Activated naive CD4-positive, alpha-beta T cell (primary cell): ENCODE measurements at regions not wholly inside any gene's neighbourhood (a gene's known extent, or its start where the extent isn't known, plus 50 kb on each side); places are given as distances from the start of the nearest gene placed in this dataset.
"Not testable (repeated sequence)": the region's sequence is repeated elsewhere in the genome, so short reads cannot be mapped to it uniquely, and the experiment has no call there.

Experiments used
- DNase-seq, 4 experiments: peaks; one replicate each; lab custom pipeline; 2025; lab: John Stamatoyannopoulos, UW

DNA sequence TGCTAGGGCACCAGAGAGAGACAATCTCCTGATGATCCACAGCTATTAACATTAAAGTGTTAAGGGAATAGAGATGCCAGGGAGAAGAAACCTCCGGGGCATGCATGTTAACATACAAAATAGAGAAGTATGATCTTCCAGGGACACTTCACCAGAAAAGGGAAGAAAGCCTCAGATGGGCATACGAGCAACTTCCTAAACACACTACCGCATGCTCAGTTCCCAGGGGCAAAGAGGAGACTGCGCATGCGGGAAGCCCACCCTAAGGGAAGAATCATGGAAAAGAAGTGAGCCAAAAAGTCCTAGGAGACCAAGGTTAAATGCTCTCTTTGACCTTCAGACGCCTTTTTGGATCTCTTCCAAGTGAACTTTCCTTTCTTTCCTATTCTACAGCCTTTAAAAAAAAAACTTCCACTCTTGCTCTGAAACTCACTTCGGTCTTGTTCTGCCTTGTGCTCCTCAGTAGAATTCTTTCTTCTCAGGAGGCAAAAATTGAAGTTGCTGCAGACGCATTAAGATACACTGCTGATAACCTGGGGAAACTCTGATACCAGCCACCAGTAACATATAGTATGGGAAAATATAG is 1211.3 kb downstream of the REEP3 start:
- DNase-seq: no peak

DNA sequence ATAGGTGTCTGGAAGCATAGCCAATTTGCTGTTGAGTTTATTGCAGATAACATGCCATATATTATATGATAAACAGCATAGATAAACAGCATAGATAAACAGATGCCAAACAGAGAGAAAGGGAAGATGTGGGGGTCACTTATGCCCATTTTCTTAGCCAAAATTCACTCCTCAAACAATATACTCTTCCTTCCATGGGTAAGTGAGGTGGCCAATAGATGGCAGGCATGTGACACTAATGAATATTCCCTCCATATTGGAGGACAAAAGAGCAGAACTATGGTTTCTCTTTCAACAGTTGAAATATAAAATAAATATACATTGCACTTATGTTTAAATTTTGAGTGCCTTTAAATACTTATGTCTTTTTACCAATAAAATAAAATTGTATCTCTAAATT is 1212.8 kb downstream of the REEP3 start:
- no peak for DNase-seq

- DNase-seq: no peak
Observed at GRCh38 chr10:64738462-64738861, 1217.3 kb downstream of the REEP3 start.

GRCh38 chr10:64745565-64745964 is 1224.4 kb downstream of the REEP3 start:
- no peak for DNase-seq

DNA sequence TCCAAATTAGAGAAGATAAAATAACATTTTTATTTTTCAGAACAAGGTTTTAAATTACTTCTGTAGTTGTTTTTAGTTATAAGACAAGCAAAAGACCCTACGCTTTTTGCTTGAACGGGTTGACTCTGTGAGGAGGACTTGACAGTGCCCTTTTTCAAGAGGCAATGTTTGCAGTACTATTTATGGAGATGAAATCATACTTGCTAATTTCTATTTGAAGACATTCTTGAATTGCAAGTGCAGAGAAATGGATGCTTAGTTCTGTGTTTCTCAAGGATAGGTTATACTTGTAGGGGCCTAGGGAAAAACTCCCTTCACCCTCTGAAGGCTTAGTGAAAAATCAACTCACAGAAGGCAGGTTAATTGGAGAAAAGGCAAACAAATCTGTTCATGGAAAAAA is 1229.5 kb downstream of the REEP3 start:
- DNase-seq: no peak

DNA sequence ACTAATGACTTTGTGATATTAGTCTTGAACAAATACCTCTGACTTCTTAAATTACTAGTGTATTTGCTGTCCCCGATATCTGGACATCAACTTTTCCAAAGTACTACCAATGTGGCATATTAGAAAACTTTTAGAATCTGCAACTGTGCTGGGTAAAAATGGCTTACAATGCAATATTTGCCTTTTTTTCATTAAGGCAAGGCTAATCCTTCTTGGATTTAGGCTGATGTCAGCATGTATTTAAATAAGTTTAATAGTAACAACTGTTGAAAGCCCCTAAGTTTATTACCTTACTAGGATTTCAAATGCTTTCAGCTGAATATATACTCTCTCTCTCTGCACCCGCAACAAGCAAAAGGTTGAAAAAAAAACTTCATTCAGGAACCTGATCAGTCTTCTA is 1232.3 kb downstream of the REEP3 start:
- no peak for DNase-seq

DNA sequence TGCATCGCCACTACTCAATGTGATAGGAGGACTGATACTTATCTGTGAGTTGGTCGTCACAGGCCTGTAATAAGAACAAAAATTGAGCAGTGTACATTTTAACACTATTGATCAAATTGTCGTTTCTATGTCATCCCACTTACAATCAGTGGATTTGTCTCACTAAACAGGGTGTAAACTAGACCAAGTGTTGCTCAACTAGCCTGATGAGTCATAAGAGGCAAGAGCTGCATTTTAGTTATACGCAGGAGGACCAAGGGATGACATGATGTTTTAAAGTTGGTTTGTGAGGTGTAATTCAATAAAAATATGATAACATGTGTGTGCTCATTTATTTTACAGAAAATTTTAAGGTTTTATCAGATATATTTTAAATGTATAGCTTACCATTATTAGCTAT is 1239.2 kb downstream of the REEP3 start:
- no peak for DNase-seq

DNA sequence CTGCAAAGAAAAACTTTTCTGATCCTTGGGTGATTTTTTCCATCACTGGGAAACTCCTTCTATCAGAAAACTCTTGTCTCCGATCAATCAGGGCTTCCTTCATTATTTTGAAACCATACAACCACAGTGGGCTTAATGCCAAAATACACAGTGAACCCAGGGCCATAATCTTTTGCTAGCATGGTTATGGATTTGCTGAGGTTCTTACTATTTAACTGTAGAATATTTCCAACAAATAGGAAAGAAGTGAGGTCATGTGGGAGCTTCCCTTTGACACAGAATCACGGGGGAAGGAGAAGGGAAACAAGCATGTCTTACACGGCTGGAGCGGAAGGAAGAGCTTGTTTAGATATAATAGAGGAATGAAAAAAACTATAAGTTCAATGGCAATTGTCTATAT is 1241.7 kb downstream of the REEP3 start:
- no peak for DNase-seq

DNA sequence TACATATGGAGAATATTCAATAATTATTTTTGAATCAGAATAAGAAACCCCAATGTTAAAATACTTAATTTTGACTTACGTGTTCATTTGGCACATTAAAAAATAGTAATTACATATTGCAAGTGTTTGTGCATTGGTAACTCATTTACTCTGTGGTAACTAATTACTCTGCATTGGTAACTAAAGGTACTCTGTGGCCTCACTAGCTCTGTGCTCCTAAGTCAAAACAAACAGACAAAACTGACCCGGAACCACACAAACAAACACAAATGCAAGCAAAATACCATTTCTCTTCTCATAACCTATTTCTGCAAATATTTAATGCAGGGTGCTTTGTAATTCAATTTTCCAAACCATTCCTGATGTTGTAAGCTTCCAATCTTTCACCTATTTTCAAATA is 1244.3 kb downstream of the REEP3 start:
- DNase-seq: no peak

DNA sequence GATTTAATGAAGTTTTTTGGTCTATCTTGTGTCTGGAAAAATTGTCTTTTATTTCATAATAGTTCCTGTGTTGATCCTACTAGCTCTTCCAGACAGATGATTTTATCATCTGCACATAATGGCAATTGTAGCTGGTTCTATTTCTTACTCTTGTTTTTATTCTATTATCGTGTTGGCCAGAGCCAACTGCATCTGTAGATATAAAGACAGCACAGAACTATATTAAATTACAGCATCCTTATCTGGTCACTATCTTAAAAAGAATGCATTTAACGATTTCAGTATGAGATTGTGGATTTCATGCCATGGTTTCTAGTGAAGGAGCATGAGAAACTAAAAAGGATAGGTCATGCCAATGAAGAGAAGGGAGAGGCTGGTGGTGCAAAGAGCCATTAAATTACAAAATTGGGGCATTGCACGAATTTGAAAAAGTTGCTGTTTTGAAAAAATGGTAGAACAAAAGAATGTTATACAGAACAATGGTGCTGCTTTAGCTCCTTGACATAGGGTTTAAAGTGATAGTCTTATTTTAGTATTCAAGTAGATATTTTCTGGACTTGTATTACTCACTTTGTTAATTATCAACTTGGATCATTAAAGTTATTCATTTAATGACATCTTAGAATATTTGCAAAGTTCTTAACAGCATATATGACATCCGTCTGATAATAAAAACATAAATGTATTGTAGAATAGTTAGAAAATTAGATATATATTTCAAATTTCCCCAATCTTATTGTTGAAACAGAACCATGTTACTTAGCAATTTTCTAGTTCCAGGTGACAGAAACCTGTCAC is 1250.3 kb downstream of the REEP3 start:
- DNase-seq: no peak

DNA sequence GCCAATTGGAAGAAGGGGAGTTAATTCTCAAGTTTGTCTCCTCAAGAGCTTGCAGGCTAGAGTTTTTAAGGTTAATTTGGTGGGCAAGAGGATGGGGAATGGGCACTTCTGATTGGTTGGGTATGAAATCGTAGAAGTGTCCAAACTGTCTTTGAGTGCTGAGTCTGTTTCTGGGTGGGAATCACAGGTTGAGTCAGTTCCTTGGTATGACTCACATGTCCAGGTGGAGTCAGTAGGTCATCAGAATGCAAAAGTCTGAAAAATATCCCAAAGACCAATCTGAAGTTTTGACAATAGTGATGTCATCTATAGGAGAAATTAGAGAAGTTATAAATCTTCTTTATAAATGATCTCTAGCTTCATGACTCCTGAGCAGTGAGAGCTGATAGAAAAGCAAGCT is 1252.2 kb downstream of the REEP3 start:
- DNase-seq: no peak

DNA sequence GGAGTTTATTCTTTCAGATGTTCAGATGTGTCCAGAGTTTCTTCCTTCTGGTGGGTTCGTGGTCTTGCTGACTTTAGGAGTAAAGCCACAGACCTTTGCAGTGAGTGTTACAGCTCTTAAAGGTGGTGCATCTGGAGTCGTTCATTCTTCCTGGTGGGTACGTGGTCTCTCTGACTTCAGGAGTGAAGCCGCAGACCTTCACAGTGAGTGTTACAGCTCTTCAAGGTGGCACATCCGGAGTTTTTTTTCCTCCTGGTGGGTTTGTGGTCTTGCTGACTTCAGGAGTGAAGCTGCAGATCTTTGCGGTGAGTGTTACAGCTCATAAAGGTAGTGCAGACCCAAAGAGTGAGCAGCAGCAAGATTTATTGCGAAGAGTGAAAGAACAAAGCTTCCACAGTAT is 1263.2 kb downstream of the REEP3 start:
- not testable (repeated sequence) for DNase-seq

- DNase-seq: no peak
Observed at GRCh38 chr10:64785816-64786215, 1264.6 kb downstream of the REEP3 start.

DNA sequence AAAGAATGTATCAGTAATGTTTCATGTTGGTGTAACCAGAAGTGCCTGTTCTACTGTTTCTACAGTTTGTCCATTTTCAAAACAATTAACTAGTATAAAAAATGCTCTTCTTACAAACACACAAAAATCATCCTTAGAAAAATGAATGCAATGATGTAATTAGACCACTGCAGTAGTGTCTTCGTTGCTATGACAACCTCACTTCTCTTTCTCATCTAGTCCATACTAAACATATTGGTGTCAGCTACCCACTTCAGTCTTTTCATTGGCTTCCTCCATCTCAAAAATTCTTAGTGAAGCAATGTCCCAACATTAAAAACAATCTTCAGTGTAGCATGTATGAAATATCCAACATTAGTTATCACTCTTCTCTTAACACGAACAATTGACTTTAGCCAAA is 1265.8 kb downstream of the REEP3 start:
- DNase-seq: no peak

DNA sequence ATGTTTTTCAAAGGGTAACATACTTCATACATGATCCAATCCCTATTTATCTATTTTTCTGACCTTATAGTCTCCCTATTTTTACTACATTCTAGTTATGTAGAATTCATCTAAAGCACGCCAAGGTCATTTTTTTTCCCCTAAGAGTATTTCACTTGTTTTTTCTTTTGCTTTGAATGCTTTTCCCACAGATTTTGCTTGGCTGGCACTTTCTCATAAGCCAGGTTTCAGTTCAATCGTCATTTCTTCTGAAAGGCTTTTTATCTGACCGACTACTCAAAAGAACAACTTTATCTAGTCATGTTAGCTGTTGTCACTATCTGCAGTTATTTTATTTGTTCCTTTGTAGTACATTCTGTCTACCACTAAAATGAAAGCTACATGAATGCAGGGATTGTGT is 1274.6 kb downstream of the REEP3 start:
- DNase-seq: no peak

- no peak for DNase-seq
Observed at GRCh38 chr10:64798297-64798696, 1277.1 kb downstream of the REEP3 start.

GRCh38 chr10:64808233-64808632 is 1287.0 kb downstream of the REEP3 start:
- not testable (repeated sequence) for DNase-seq

DNA sequence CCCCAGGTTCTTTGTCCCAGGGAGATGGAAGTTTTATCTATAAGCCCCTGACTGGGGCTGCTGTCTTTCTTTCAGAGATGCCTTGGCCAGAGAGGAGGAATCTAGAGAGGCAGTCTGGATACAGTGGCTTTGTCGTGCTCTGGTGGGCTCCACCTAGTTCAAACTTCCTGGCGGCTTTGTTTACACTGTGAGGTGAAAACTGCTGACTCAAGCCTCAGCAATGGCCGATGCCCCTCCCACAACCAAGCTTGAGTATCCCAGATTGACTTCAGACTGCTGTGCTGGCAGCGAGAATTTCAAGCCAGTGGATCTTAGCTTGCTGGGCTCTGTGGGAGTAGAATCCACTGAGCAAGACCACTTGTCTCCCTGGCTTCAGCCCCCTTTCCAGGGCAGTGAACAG is 1288.8 kb downstream of the REEP3 start:
- DNase-seq: not testable (repeated sequence)

DNA sequence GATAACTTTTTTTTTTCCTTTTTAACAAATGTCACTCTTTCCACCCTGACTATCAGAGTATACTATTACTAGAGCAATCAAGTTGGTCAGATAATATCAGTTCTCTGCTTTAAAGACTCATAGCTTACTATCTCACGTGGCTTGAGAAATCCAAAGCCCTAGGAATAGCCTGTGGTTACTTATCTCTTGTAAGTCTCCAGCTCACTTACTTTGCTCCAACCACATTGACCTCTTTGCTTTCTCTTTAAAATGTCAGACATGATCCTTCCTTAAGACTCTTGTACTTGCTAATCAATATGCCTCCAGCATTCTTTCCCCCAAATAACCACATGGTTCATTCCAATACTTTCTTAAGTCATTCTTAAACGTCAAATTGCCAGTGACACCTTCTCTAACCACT is 1292.2 kb downstream of the REEP3 start:
- DNase-seq: no peak

DNA sequence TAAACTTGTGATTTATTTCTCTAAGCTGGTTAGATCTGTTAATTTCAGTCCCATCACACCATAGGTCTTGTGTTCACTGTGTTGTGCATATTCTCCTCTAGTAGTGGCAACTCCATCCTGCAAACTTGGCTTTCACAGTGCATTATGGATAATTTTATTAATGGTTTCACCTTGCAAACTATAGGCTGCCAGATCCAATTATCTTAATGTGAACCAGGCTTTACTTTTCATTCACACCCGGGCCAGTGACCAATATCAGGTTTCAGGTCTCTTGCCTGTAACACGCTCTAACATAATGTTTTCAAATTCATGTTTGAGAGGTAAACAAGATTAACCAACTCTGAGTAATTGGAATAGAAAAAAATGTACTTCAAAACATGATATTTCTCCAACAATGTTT is 1293.0 kb downstream of the REEP3 start:
- no peak for DNase-seq

- no peak for DNase-seq
Observed at GRCh38 chr10:64829888-64830412, 1308.7 kb downstream of the REEP3 start.

- no peak for DNase-seq
Observed at GRCh38 chr10:64830869-64831268, 1309.7 kb downstream of the REEP3 start.

DNA sequence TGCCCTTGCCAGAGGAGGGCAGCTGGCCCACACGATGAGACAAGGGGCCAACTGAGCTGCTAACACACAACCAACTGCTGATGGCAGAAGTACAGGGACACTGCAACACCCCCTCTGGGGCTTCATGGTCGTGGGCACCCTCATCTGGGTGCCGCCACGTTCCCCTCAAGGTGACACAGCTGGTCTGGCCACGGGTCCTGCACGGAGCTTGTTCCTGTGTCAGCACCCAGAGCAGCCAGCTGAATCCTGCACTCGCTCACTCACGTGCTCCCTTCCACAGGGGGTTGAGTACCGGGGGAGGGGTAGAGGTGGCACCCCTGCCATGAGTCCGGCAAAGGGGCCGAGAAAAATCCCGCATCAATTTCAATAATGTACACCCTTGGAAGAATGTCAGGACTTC is 1319.1 kb downstream of the REEP3 start:
- DNase-seq: no peak

DNA sequence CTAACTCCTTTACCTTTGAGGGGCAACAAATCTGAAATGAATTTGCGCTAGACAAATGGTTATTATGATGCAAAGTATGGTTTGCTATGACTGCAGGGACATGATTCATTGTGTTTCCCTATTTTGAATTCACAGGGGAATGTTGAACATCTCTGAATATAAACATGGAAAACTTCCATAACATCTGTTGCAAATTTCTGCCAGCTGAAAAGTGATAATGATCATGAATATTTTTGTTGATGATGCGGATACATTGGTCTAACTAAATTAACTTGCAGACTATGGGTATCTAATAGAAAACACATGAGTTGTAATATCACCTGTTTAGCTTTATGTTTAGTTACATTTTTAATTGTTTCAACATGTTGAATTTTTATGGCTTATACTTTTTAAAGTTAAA is 1325.5 kb downstream of the REEP3 start:
- no peak for DNase-seq
